RWPE2 (cell line): ENCODE measurements at regions not wholly inside any gene's neighbourhood (a gene's known extent, or its start where the extent isn't known, plus 50 kb on each side); places are given as distances from the start of the nearest gene placed in this dataset.

Experiments used
- ATAC-seq: fragments of 200-7000 bp; cut with Tn5 transposase; 3 replicates; pipeline ENCODE4 v1.9.1; 2021; ENCODE audit warnings: low read depth
- DNase-seq: peaks from one replicate; pipeline ENCODE4 v3.0.0-alpha.2; 2020; ENCODE audit warnings: low spot score
- H3K27ac ChIP-seq: fragments of 450-650 bp; 2 replicates; pipeline ENCODE4 v1.5.1; 2017; ENCODE audit warnings: mild to moderate bottlenecking; ENCODE audit not compliant: poor library complexity, severe bottlenecking
- H3K27me3 ChIP-seq: fragments of 250-450 bp; sonication (Bioruptor Pico); 2 replicates; pipeline ENCODE4 v1.5.1; 2021; ENCODE audit warnings: mild to moderate bottlenecking, moderate library complexity; ENCODE audit not compliant: insufficient read depth, poor library complexity, severe bottlenecking
- H3K36me3 ChIP-seq: fragments of 250-450 bp; sonication (Bioruptor Pico); 2 replicates; pipeline ENCODE4 v1.5.1; 2020; ENCODE audit warnings: low read depth, mild to moderate bottlenecking, moderate library complexity
- H3K4me1 ChIP-seq: fragments of 250-450 bp; sonication (Bioruptor Pico); 2 replicates; pipeline ENCODE4 v1.5.1; 2021; ENCODE audit warnings: mild to moderate bottlenecking, moderate library complexity; ENCODE audit not compliant: insufficient read depth, poor library complexity, severe bottlenecking
- H3K4me3 ChIP-seq: fragments of 250-450 bp; sonication (Bioruptor Pico); 2 replicates; pipeline ENCODE4 v1.5.1; 2021; ENCODE audit warnings: mild to moderate bottlenecking, moderate library complexity; ENCODE audit not compliant: severe bottlenecking
- H3K9me3 ChIP-seq: fragments of 250-450 bp; sonication (Bioruptor Pico); 2 replicates; pipeline ENCODE4 v1.5.1; 2021; ENCODE audit warnings: mild to moderate bottlenecking, moderate library complexity; ENCODE audit not compliant: severe bottlenecking
- TF ChIP-seq, protein P1 (sequence below): fragments of 450-650 bp; IDR thresholded peaks from one replicate; pipeline ENCODE4 v1.5.1; 2017; ENCODE audit warnings: mild to moderate bottlenecking, moderate library complexity; ENCODE audit not compliant: poor library complexity, severe bottlenecking

DNA sequence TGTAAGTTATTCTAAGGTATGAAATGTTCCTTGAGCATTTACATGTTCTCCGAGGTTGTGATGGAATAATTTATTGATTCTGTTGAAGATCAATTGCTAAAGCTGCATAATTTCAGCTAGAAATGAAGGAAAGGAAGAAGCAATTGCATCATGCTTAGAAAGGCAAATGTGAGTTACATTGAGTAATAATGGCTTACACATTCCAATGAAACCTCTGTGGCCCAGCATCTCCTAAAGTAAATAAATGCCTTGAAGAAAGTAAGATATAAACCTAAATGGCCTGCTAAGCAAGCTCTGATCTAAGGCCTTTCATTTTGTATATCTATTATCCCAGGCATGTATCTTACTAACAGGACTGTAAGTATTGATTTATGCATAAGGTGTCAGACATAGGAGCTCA lies 677.3 kb upstream of the RGMB start:
- no peaks in the 10 kb centered on the region for H3K27me3 ChIP-seq
- no peak for DNase-seq
- no peaks in the 10 kb centered on the region for H3K9me3 ChIP-seq
- peaks cover 45% of the 10 kb centered on the region for H3K4me1 ChIP-seq
- peak; percentile 73 for ATAC-seq
- peak overlapping the region; percentile 85 for H3K27ac ChIP-seq
- H3K36me3 ChIP-seq = no peaks in the 10 kb centered on the region
- no peak overlapping the region for H3K4me3 ChIP-seq
- TF ChIP-seq, protein P1, sequence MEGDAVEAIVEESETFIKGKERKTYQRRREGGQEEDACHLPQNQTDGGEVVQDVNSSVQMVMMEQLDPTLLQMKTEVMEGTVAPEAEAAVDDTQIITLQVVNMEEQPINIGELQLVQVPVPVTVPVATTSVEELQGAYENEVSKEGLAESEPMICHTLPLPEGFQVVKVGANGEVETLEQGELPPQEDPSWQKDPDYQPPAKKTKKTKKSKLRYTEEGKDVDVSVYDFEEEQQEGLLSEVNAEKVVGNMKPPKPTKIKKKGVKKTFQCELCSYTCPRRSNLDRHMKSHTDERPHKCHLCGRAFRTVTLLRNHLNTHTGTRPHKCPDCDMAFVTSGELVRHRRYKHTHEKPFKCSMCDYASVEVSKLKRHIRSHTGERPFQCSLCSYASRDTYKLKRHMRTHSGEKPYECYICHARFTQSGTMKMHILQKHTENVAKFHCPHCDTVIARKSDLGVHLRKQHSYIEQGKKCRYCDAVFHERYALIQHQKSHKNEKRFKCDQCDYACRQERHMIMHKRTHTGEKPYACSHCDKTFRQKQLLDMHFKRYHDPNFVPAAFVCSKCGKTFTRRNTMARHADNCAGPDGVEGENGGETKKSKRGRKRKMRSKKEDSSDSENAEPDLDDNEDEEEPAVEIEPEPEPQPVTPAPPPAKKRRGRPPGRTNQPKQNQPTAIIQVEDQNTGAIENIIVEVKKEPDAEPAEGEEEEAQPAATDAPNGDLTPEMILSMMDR = no peak

DNA sequence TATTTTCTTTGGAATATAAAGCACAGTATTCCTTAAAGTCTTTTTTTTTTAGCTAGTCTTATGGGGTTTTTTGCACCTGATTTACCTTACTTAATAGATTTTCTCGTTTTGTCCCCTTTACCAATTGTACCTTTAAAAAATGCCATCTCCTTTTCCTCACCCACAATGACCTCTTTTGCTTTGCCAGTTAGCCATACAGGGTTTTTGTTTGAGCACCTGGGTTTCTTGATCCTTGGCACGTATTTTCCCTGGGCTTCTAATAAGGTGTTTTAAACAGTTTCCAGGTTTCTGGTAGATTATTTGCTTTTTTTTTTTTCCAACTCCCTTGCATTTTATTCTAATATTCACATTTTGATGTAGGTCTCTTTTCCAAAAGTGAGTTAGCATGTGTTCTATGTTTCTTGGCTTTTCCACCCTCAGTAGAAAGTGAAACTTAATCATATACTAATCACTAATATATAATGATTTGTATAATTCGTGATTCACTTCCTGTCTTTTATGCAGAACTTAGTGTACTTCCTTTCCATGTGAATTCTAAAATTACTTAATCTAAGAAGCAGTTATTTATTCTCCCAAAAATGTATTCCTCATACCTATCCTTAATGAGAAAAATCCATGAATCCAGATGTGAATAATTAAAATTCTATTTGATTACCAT lies 673.9 kb upstream of the RGMB start:
- TF ChIP-seq, protein P1 = no peak
- Histone ChIP-seq H3K36me3 (no peaks in the 10 kb centered on the region), H3K27me3 (no peaks in the 10 kb centered on the region), H3K9me3 (no peaks in the 10 kb centered on the region), H3K4me1 (peaks cover 45% of the 10 kb centered on the region), H3K4me3 (no peak overlapping the region), H3K27ac (peak overlapping the region; percentile 85)
- ATAC-seq (peak; percentile 74), DNase-seq (no peak)

DNA sequence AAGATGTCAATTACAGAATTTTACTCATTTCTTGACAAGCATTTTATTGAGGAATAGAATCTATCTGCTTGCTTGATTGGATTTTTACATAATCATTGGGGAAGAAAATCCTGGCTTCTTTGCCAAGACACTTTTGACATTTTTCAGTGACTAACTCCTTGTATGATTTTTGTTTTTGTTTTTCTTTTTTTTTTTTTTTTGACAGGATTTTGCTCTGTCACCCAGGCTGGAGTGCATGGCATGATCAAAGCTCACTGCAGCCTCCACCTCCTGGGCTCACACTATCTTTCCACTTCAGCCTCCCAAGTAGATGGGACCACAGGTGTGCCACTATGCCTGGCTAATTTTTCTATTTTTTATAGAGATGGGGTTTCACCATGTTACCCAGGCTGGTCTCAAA lies 672.3 kb upstream of the RGMB start:
- DNase-seq (no peak), ATAC-seq (no peak)
- Histone ChIP-seq H3K9me3 (no peaks in the 10 kb centered on the region), H3K4me3 (no peak overlapping the region), H3K36me3 (no peaks in the 10 kb centered on the region), H3K27me3 (no peaks in the 10 kb centered on the region), H3K4me1 (peaks cover 42% of the 10 kb centered on the region), H3K27ac (peak overlapping the region; percentile 85)
- TF ChIP-seq, protein P1 = no peak

DNA sequence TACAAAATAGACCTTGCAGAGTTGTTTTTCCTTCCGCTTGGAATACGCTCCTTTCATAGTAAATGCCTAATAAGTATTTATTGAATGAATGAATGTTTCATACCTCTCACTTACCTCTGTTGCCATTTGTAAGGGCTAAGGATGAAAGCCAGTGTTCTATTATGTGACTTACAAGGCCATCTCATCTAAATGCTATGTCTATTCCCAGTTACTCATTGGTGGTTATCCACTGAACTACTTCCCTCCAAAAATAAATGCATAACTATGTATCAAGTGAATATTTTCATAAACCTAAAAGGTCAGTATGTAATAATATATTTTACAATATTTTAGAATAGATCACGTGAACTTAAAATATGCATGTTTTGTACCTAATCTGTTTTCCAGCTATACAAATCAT lies 670.5 kb upstream of the RGMB start:
- H3K4me3 ChIP-seq = no peak overlapping the region
- H3K9me3 ChIP-seq = no peaks in the 10 kb centered on the region
- no peaks in the 10 kb centered on the region for H3K36me3 ChIP-seq
- TF ChIP-seq, protein P1 = no peak
- ATAC-seq (no peak), DNase-seq (no peak)
- H3K27ac ChIP-seq = no peak overlapping the region
- peaks cover 31% of the 10 kb centered on the region for H3K4me1 ChIP-seq
- no peaks in the 10 kb centered on the region for H3K27me3 ChIP-seq

DNA sequence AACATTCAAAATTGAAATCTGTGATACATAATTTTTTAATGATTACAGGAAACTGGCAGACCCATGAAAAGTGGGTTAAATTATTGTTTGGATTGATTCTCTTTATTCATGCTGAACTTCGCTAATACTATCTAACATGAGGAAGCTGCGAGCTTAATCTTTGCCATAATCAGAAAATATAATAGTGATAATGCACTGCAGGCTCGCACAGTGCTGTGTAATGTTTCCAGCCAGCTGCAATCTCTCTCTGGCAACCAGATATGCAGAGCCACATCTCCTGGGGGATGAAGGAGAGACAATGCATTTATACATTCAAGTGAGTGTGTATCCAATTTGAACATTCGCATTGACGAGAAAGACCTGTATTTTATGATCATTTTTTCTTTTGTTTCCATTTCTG lies 669.7 kb upstream of the RGMB start:
- Histone ChIP-seq H3K27me3 (no peaks in the 10 kb centered on the region), H3K27ac (no peak overlapping the region), H3K4me1 (peaks cover 32% of the 10 kb centered on the region), H3K9me3 (no peaks in the 10 kb centered on the region), H3K4me3 (no peak overlapping the region), H3K36me3 (no peaks in the 10 kb centered on the region)
- no peak for DNase-seq
- TF ChIP-seq, protein P1 = no peak
- ATAC-seq = no peak
